NCI-H2029 (cell line): ENCODE measurements at regions not wholly inside any gene's neighbourhood (a gene's known extent, or its start where the extent isn't known, plus 50 kb on each side); places are given as distances from the start of the nearest gene placed in this dataset.
"Not testable (repeated sequence)": the region's sequence is repeated elsewhere in the genome, so short reads cannot be mapped to it uniquely, and the experiment has no call there.

ENCODE experiments used
- DNase-seq: peaks from one replicate; lab custom pipeline; 2025; lab: John Stamatoyannopoulos, UW

DNA sequence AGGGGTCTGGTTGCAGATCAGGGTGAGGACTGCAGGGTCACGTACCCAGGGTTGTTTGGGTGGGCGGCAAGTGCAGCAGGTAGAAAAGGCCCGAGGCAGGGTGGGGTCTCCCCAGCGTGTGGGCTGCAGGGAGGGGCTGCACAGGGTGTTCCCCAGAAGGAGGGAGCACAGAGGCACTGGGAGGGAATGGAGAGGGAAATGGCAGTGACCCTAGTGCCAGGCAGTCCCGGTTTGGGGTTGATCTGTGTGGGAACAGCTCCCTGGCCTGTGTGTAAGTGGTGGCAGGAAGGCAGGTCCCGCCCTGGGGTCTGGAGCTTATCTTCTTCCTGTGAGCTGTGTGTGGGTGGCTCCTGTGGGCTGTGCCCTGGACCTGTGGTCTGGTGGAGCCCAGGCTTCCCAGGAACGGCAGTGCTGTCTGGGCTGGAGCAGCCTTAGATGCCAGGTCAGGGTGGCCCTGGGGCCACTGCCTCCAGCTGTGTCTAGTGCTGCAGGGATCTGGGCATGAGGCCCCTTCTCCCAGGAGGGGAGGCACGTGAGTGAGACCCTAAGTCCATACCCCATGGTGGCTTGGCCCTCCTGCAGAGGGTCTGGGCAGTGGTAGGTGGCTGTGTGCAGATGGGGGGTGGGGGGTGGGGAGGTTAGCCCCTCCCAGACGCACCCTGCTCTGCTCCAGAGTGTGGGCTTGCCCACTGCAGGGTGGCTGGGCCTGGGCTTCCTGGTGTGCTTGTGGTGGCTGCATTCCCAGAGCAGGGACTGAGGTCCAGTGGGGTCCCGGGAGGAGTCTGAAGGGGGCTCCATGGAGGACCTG lies 363.5 kb downstream of the TMEM121 start:
- no peak for DNase-seq

DNA sequence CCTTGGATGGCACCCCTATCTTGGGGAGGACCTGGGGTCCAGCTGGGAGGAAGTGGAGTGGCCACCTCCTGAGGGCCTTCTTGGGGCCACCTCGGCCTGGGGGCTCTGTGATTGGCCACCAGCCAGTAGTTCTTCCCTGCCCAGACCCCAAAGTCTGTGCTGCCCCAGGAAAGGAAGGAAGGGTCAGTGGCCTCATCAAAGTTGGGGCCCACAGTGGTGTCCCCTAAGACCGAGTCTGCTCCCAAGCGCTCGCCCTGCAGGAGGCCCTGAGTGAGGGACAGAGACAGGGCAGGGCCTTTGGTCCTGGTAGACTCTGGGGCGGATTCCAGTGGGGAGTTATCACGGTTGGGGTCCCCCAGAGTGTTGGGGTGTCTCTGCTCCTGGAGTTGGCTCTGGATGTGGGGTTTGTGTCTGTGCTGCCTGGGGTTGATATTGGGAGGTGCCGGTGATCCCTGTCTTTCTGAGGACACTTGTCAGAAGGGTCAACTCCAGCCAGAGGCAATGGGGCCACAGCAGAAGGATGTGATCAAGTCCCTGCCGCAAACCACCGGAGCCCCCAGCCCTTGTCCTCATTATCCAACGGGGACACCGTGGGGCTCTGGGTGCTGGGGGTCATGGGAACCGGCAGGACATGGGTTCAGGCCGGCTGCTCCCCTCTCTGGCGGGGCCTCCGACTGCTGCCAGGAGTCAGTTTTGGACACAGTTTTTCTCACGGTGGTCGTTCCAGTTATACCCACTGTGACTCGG lies 364.3 kb downstream of the TMEM121 start:
- DNase-seq: no peak

DNA sequence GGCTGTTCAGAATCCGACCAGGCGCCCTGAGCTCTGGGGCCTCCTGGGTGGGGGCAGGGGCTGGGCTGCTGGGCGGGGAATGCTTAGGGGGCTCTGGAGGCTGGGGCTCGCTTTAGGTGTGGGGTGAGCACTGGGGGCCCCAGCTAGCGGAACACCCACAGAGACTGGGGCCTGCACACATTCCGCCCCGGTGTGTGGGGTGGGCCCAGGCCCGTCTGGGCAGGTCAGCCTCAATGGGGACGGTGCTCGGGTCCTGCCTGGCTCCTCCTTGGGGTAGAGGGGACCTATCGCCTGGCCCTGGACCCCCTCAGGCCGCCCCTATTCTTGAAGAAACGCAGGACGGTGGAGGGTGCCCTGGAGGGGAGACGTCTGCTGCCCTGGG lies 364.8 kb downstream of the TMEM121 start:
- no peak for DNase-seq

DNA sequence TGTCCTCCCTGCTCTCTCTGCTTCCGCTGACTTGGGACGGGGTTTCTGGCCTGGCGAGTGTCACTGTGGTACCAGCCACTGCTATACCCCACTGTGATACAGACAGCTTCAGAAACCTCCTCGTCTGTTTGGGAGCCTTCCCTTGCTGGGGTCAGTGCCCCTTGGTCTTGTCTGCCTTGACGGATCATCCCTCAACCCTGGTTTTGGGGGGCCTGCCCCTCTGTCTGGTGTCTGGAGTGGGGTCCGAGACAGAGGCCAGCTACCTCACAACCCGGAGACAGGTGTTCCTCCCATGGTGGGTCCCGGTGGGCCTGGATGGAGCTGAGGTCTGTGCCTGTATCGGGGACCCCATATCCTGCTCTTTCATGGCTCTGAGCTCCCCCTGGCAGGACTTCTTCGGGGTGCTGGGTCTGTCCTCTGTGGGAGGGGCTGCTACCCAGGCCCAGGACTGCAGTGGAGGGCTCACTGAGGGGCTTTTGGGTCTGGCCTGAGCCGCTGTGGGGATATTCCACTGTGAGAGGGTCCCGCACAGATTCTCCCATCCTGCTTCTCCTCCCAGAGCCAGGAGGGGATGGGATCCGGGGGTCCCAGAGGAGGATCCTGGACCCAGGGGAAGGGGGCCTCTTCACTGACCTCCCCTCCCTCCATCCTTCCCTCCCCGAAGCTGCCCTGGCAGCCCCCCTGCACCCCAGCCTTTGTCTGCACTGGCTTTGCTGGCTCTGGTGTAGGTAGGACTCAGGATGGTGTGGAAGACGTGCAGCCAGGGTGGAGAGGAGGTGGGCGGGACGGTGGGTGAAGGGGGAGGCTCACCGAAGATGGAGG lies 365.5 kb downstream of the TMEM121 start:
- no peak for DNase-seq

DNA sequence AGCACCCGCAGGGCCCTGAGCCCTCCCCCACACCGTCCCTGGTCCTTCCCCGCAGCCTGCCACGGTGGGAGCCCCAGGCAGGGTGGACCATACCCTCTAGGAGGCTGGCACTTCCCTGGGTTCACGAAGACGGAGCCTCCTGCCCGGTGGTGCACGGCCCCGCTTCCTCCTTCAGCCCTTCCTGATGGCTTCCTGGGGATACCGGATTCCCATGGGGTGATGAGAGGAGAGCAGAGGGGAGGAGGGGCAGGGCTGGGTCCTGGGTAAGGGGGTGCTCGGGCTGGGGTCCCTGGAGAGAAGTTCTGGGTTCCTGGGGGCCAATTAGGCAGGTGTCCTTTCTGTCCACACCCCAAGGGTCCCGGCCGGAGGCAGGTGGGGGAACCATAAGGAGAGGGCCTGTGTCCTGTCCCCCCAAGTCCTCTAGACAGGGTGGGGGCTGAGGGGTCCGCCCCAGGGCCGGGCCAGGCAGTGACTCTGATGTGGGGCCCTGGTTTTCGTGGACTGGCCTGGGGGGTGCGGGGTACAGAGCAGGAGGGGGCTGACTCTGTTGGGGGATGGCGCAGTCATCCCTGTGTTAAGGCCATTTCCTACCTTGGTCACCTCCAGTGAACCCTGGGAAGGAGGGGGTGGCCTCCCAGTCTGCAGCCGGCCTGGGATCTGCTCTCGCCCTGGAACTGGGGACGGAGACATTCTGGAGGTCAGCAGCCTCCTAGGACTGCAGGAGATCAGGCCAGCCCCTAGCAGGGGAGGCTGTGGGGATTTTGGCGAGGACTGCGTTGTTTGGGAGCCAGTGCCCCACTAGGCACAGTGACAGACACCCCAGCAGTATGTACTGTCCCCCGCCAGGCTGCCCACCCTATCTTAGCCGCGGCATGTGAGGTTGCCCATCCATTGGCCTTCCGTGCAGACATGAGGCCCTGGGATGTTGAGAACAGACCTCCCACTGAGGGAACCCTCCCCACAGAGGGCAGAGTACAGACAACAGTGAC lies 366.4 kb downstream of the TMEM121 start:
- DNase-seq: not testable (repeated sequence)

DNA sequence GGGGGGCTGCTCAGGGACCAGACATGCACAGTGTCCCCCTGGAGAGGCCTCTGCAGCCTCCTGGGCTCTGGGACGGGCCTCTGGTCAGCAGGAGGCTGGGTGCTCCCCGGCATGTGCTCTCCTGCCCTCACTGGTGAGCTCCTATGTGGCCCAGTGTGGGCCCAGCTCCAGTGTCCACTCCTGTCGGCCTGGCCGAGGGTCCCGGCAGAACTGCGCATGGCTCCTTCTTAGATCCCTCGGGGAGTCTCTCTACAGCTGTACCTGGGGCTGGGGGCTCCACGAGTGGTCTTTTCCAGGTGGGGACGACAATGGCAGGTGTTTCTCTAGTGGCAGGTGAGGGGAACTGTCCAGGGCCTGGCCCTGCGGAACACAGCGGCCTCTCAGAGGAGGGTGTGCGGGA lies 367.3 kb downstream of the TMEM121 start:
- DNase-seq: not testable (repeated sequence)

DNA sequence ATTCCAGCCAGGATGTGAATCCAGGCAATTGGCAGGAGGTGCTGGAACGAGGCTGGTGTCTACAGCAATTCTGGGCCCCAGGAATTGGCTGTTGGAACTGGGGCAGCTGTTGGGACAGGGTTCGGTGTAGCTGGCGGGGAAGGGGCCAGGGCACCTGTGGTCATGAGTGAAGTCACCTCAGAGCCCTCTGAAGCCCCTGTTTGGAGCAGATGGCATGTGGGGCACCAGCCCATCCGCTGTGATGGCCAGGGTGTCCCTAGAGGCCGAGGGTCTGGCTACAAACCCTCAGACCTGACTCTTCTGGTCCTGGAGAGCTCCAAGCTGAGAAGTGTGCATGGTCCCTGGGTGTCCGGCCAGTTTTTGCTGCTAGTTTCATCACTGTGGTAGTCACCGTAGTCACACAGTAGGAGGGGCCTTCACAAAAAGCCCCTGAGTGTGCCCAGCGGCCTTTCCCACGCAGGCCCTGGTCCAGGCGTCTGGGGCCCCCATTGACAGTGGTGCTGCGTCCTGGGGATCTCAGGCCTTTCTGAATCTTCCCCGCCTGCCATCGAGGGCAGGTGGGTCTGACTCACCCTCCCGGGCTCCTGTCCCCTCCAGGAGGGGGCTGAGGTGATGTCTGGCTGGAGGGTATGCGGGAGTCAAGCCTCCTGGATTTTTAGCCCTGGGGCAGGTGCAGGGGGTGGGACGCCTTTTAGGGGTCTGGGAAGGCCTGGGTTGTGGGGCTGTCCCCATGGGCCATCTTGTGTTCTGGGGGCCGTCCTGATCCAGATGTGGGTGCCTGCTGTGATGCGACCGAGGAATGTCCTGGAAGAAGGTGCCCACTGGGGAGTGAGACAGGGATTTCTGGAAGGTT lies 368.0 kb downstream of the TMEM121 start:
- DNase-seq: no peak

DNA sequence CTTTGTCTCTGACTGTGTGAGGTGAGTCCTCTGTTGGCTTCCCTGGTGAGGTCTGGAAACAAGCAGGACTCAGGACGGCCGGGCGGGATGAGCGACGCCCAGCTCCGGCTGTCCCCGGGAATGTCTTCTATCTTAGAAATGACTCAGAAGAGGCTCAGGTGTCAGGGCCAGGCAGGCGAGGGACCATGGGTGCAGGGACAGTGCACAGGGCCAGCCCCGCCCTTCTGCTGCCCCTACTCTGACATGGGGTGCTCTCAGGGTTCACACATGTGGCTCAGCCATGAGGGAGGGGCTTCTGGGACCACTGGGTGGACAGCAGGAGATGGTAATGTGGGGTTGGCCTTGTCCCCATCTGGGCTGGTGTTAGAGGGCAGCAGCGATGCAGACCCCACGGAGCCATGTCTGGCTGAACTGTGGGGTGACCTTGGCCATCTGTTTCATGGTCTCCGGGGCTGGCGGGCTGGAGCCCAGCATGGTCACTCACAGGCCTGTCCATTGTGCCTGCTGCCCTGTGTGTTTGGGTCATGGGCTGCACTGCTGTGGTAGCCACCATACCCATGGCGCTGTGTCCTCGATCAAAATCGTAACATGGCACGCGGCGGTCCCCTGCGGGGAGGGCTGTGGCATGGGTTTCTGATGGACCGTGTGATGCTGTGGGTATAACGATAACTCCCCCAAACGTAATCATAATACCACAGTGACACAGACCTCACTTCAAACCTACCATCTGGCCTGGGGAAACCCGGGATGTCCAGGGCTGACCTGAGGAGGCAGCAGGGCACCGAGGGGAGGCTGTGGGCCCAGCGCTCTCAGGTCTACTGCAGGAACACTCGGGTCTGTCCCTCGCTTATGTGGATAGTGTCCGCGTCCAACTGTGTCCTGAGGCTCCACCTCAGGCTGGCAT lies 368.8 kb downstream of the TMEM121 start:
- no peak for DNase-seq

DNA sequence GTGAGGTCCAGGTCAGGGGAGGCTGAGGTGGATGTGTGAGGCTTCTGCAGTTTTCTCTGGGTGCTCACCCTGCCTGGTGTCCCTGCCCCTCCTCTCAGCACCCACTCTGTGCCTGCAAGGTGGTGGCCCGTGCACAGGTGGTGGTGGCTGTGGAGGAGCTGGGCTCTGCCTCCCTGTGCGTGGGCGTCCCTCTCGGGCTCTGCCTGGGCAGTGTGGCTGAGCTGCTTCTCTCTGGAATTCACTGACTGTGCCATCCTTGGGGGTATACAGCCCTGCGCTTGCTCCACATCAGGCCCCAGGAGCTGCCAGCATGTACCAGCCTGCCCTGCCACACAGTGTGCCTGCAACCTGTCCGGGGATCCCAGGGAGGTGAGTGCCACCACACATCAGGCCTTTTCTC lies 369.8 kb downstream of the TMEM121 start:
- DNase-seq: not testable (repeated sequence)

DNA sequence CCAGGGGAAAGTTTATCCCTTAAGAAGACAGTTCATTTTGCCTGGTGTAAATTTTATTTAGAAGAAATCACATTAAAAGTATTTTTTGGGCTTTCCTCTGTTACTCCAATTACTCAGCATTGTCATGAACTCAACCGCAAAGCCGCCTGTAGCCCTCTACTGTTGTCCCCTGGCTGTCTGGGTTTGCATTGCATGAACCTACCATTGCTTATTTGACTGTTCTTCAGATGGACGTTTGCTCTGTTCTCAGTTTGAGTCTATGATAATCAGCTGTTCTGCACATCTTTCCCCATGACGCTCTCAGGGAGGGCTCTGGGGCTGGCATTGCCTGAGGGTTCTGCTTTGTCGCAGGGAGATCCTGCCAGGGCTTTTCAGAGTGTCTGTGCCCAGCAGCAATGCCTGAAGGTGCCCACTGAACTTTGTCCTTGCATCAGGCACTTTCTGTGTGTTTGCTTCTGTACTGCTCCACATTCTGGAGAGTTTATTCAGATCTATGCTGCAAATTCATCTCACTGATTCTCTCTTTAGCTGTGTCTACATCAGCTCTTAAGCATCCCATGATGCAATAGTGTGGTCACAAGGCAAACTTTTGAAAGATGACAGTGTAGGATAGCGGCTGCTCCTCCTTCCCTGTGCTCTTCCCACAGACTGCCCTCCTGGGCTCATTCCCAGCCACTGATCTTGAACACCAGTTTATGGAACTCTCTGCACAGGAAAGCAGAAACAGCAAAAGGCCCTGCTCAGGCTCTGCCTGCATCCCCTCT lies 370.8 kb downstream of the TMEM121 start:
- not testable (repeated sequence) for DNase-seq

DNA sequence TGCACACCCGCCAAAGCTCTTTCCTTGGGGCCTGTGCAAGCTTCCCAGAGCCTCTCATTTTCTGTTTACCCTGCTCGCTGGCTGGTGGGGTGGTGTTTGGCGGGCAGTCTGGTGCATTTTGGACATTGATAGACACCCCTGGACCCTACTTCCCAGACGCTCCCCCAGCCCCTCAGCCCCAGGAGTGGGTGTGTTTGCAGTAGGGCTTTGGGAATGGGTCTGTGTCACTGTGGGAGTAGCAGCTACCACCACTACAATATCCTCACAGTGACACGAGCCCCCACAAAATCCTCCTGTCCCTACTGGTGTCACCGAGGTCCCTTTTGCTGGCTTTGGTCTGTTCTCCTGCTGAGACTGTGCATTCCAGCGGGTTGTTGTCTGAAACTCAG lies 371.3 kb downstream of the TMEM121 start:
- no peak for DNase-seq

DNA sequence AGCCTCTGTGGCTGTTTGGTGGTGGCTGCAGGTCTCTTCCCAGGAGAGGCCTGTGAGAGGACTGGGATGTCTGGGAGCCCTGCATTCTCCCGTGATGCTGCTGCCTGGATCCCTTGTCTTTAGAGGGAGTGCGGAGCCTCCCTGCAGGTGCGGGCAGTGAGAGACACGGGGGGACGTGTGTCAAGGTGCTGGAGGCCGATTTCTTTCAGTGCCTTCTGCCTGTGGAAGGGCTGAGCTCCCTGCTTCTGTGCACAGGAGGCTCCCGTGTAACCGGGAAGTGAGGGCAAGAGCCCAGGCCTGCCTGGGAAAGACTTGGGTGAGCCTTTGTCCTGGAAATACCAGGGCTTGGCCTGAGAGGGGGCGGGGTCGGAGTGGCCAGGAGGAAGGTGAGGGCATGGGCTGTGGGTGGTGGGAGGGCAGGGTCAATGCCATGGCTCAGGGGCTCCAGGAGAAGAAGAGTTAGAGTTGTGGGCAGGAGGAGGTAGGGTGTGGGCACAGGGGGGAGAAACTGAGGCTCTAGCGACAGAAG lies 372.2 kb downstream of the TMEM121 start:
- DNase-seq: no peak

DNA sequence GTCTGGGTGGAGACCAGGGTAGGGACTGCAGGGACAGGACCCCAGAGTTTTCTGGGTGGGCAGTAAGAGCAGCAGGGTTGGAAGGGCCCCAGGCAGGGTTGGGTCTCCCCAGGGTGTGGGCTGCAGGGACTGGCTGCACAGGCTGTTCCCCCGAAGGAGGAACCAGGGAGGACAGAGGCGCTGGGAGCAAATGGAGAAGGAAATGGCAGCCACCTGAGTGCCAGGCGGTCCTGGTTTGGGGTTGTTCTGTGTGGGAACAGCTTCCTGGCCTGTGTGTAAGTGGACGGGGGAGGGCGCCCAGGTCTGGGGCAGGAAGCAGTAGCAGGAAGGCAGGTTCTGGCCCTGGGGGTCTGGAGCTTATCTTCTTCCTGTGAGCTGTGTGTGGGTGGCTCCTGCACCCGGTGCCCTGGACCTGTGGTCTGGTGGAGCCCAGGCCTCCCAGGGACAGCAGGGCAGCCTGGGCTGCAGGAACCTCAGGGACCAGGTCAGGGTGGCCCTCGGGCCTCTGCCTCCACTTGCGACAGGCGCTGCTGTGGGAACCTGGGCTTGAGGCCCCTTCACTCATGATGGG lies 372.8 kb downstream of the TMEM121 start:
- DNase-seq: no peak

DNA sequence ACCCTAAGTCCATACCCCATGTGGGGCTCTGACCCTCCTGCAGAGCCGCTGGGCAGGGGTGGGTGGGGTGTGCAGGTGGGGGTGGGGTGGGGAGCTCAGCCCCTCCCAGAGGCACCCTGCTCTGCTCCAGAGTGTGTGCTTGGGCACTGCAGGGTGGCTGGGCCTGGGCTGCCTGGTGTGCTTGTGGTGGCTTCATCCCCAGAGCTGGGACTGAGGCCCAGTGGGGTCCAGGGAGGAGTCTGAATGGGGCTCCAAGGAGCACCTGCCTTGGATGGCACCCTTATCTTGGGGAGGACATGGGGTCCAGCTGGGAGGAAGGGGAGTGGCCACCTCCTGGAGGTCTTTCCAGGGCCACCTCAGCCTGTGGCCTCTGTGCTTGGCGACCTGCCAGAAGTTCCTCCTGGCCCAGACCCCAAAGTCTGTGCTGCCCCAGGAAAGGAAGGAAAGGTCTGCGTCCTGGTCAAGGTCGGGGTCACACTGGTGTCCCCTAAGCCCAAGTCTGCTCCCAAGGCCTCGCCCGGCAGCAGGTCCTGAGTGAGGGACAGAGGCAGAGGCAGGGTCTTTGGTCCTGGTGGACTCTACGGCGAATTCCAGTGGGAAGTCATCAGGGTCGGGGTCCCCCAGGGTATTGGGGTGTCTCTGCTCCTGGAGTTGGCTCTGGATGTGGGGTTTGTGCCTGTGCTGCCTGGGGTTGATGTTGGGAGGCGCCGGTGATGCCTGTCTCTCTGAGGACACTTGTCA lies 373.4 kb downstream of the TMEM121 start:
- no peak for DNase-seq

DNA sequence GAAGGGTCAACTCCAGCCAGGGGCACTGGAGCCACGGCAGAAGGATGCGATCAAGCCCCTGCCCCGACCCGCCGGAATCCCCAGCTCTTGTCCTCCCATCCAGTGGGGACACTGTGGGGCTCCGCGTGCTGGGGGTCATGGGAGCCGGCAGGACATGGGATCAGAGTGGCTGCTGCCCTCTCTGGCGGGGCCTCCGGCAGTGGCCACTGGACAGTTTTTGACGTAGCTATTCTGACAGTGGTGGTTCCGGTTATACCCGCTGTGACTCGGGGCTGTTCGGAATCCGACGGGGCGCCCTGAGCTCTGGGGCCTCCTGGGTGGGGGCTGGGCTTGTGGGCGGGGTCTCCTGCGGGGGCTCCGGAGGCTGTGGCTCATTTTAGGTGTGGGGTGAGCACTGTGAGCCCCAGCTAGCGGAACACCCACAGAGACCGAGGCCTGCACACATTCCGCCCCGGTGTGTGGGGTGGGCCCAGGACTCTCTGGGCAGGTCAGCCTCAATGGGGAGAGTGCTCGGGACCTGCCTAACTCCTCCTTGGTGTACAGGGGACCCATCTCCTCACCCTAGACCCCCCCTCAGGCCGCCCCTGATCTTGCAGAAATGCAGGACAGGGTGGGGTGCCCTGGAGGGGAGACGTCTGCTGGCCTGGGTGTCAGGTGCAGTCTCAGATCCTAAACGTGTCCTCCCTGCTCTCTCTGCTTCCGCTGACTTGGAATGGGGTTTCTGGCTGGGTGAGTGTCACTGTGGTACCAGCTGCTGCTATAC lies 374.2 kb downstream of the TMEM121 start:
- DNase-seq: no peak

DNA sequence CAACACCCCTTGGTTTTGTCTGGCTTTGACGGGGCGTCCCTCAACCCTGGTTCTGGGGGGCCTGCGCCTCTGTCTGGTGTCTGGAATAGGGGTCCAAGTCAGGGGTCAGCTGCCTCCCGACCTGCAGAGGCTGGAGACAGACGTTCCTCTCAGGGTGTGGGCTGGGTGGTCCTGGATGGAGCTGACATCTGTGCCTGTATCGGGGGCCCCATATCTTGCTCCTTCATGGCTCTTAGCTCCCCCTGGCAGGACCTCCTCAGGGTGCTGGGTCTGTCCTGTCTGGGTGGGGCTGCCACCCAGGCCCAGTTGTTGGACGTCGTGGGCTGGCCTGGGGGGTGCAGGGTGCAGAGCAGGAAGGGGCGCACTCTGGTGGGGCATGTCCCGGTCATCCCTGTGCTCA lies 374.8 kb downstream of the TMEM121 start:
- DNase-seq: no peak
